Endodermal cell (in vitro differentiated cells): ENCODE measurements at regions not wholly inside any gene's neighbourhood (a gene's known extent, or its start where the extent isn't known, plus 50 kb on each side); places are given as distances from the start of the nearest gene placed in this dataset.

Experiments used
- DNase-seq: peaks from one replicate; pipeline ENCODE4 v3.0.0-alpha.2; 2017
- H3K27ac ChIP-seq: 2 replicates; pipeline ENCODE4 v1.5.1; 2013; ENCODE audit warnings: mild to moderate bottlenecking, low read depth, low read length, moderate library complexity
- H3K27me3 ChIP-seq: 2 replicates; pipeline ENCODE4 v1.6.1; 2013; ENCODE audit warnings: mild to moderate bottlenecking, low read length, moderate library complexity; ENCODE audit not compliant: insufficient read depth, control insufficient read depth, poor library complexity, severe bottlenecking
- H3K36me3 ChIP-seq: 2 replicates; pipeline ENCODE4 v1.7.0; 2013; ENCODE audit warnings: mild to moderate bottlenecking, low read length, moderate library complexity; ENCODE audit not compliant: control insufficient read depth, insufficient read depth
- H3K4me1 ChIP-seq: one replicate; pipeline ENCODE4 v1.7.0; 2013; ENCODE audit warnings: low read length; ENCODE audit not compliant: control insufficient read depth, insufficient read depth
- H3K4me3 ChIP-seq: 2 replicates; pipeline ENCODE4 v1.5.1; 2013; ENCODE audit warnings: mild to moderate bottlenecking, low read length, moderate library complexity
- H3K9ac ChIP-seq: 2 replicates; pipeline ENCODE4 v1.6.1; 2013; ENCODE audit warnings: mild to moderate bottlenecking, low read length, moderate library complexity; ENCODE audit not compliant: poor library complexity, severe bottlenecking; ENCODE audit errors: extremely low read depth
- H3K9me3 ChIP-seq: 2 replicates; pipeline ENCODE4 v1.6.1; 2013; ENCODE audit warnings: mild to moderate bottlenecking, low read length, moderate library complexity; ENCODE audit not compliant: control insufficient read depth
- H3K27ac Mint-ChIP-seq: 2 replicates; pipeline ENCODE4 v1.8.0; 2020; ENCODE audit warnings: mixed read lengths
- H3K27me3 Mint-ChIP-seq: 2 replicates; pipeline ENCODE4 v1.8.0; 2021; ENCODE audit warnings: mild to moderate bottlenecking, mixed read lengths; ENCODE audit not compliant: insufficient read depth
- H3K36me3 Mint-ChIP-seq: 2 replicates; pipeline ENCODE4 v1.8.0; 2020; ENCODE audit warnings: low read depth, mixed read lengths
- H3K4me1 Mint-ChIP-seq: 2 replicates; pipeline ENCODE4 v1.8.0; 2020; ENCODE audit warnings: mixed read lengths
- H3K4me3 Mint-ChIP-seq: 2 replicates; pipeline ENCODE4 v1.8.0; 2020; ENCODE audit warnings: mild to moderate bottlenecking, moderate library complexity, mixed read lengths
- H3K9me3 Mint-ChIP-seq: 2 replicates; pipeline ENCODE4 v1.8.0; 2020; ENCODE audit warnings: mild to moderate bottlenecking, mixed read lengths
- WGBS, 2 experiments: methylation state at CpG; one replicate each; pipeline versions ENCODE4 v1.1.5 to v1.1.7; 2013; ENCODE audit warnings: missing lambda C conversion rate in 2 of 2, mixed read lengths in 1 of 2; ENCODE audit not compliant: insufficient coverage in 1 of 2, insufficient read length in 1 of 2; 5-methylcytosine and 5-hydroxymethylcytosine counted together
- TF ChIP-seq, protein P1 (sequence below): fragments of 200-600 bp; sonication (generic); conservative IDR thresholded peaks from 2 replicates; pipeline ENCODE4 v1.5.0; 2021; ENCODE audit warnings: antibody characterized with exemption, mild to moderate bottlenecking

DNA sequence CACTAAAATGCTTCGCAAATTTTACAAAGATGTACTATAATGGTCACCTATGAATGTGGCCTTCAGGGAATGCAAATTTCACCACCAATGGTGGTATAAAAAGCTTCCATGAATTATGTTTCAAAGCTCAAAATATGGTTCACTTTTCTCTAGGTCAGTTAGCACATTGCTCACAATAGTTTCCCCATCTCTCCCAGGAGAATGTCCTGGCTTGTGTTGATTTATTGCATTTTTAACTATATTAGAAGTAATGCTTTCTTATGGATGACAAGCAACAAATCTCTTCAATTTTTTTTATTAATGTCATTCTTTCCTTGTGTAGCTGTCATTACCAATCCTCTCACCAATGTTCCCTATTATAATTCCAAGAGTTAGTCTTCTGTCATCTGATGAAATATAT is 621.2 kb downstream of the TBC1D4 start:
- H3K9ac ChIP-seq: no peak overlapping the region
- Mint-ChIP-seq H3K27ac (no peak overlapping the region), H3K36me3 (no peaks in the 10 kb centered on the region), H3K4me1 (no peaks in the 10 kb centered on the region), H3K27me3 (no peaks in the 10 kb centered on the region), H3K4me3 (no peak overlapping the region), H3K9me3 (peaks cover 7% of the 10 kb centered on the region)
- no peaks in the 10 kb centered on the region for H3K9me3 ChIP-seq
- no peaks in the 10 kb centered on the region for H3K4me1 ChIP-seq
- no peaks in the 10 kb centered on the region for H3K36me3 ChIP-seq
- WGBS, 2 experiments: 84 to 100% methylated on average over 1 of the region's 1 CpG
- H3K27me3 ChIP-seq: no peaks in the 10 kb centered on the region
- H3K4me3 ChIP-seq: no peak overlapping the region
- TF ChIP-seq, protein P1, sequence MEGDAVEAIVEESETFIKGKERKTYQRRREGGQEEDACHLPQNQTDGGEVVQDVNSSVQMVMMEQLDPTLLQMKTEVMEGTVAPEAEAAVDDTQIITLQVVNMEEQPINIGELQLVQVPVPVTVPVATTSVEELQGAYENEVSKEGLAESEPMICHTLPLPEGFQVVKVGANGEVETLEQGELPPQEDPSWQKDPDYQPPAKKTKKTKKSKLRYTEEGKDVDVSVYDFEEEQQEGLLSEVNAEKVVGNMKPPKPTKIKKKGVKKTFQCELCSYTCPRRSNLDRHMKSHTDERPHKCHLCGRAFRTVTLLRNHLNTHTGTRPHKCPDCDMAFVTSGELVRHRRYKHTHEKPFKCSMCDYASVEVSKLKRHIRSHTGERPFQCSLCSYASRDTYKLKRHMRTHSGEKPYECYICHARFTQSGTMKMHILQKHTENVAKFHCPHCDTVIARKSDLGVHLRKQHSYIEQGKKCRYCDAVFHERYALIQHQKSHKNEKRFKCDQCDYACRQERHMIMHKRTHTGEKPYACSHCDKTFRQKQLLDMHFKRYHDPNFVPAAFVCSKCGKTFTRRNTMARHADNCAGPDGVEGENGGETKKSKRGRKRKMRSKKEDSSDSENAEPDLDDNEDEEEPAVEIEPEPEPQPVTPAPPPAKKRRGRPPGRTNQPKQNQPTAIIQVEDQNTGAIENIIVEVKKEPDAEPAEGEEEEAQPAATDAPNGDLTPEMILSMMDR: no peak
- DNase-seq: no peak
- no peak overlapping the region for H3K27ac ChIP-seq

DNA sequence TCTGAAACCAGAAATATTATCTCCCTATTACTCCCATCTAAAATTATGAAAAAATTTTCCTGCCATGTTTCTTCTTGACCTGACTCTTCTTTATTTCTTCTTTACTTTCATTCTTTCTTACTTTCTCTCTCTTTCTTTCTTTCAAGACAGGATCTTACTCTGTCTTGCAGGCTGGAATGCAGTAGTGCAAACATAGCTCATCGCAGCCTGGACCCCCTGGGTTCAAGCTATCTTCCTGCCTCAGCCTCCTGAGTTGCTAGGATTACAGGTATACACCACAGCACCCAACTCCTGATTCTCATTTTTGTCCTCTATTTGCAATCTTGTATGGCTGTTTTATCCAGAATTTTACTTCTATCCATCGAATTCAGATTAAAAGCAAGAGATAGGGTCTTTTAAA is 631.1 kb downstream of the TBC1D4 start:
- Mint-ChIP-seq H3K4me1 (peaks cover 6% of the 10 kb centered on the region), H3K36me3 (peaks cover 3% of the 10 kb centered on the region), H3K27ac (no peak overlapping the region), H3K9me3 (peaks cover 27% of the 10 kb centered on the region), H3K27me3 (no peaks in the 10 kb centered on the region), H3K4me3 (no peak overlapping the region)
- H3K4me1 ChIP-seq: no peaks in the 10 kb centered on the region
- 65 to 83% methylated on average over 2 of the region's 2 CpGs for WGBS, 2 experiments
- H3K9me3 ChIP-seq: peaks cover 17% of the 10 kb centered on the region
- H3K4me3 ChIP-seq: no peak overlapping the region
- no peaks in the 10 kb centered on the region for H3K36me3 ChIP-seq
- H3K27ac ChIP-seq: no peak overlapping the region
- no peaks in the 10 kb centered on the region for H3K27me3 ChIP-seq
- TF ChIP-seq, protein P1: no peak
- H3K9ac ChIP-seq: no peak overlapping the region
- DNase-seq: peak; percentile 67

DNA sequence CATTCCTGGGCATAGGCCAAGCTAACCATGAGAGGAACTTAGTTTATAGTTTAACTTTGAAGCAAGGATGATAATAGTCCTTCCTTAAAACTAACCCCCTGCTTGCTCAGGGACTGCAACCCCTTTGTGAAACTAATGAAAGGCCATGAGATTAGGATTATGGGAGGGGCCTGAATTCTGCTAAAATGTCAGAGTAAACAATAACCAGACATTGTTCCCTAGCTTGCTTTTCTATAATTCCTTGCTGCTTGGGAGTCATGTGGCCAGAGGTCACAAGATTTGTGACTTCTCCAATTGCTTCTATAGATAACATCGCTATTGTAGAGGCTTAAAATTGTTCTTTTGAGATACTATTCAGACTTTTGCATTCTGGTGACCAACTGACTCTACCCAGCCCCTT is 634.0 kb downstream of the TBC1D4 start:
- no peak overlapping the region for H3K27ac ChIP-seq
- no peak for DNase-seq
- H3K4me1 Mint-ChIP-seq: peaks cover 6% of the 10 kb centered on the region
- H3K9me3 Mint-ChIP-seq: peaks cover 15% of the 10 kb centered on the region
- H3K27me3 Mint-ChIP-seq: no peaks in the 10 kb centered on the region
- WGBS, 2 experiments: 86% methylated on average over 1 of the region's 1 CpG; no CpG with 5 or more reads in 1 of the 2 experiments
- H3K27ac Mint-ChIP-seq: no peak overlapping the region
- no peaks in the 10 kb centered on the region for H3K36me3 ChIP-seq
- no peaks in the 10 kb centered on the region for H3K4me1 ChIP-seq
- H3K4me3 Mint-ChIP-seq: no peak overlapping the region
- TF ChIP-seq, protein P1: no peak
- no peak overlapping the region for H3K9ac ChIP-seq
- peaks cover 3% of the 10 kb centered on the region for H3K36me3 Mint-ChIP-seq
- H3K4me3 ChIP-seq: no peak overlapping the region
- H3K27me3 ChIP-seq: no peaks in the 10 kb centered on the region
- peaks cover 17% of the 10 kb centered on the region for H3K9me3 ChIP-seq
